Natural killer cell treated with Interleukin-12 subunit alpha and Interleukin-12 subunit beta and Interleukin-15 and Interleukin-18, amount 100 ng/mL, for 72 hours (primary cell): ENCODE measurements at regions not wholly inside any gene's neighbourhood (a gene's known extent, or its start where the extent isn't known, plus 50 kb on each side); places are given as distances from the start of the nearest gene placed in this dataset.
"Not testable (repeated sequence)": the region's sequence is repeated elsewhere in the genome, so short reads cannot be mapped to it uniquely, and the experiment has no call there.

Source experiments
- ATAC-seq, 2 donors: fragments of 150-1000 bp; cut with Tn5 transposase in 1 of 2; sonication (Bioruptor Pico), chemical (Tn5 transposase) in 1 of 2; 2 replicates each; pipeline ENCODE4 v1.10.0; 2021
- DNase-seq: peaks from one replicate; pipeline ENCODE4 v3.0.0; 2022; ENCODE audit warnings: low spot score
- H3K27ac Mint-ChIP-seq, 2 donors: 1 replicate in 1 of 2; 2 replicates in 1 of 2; pipeline ENCODE4 v1.8.0; 2022; ENCODE audit warnings: mixed read lengths in 2 of 2, mild to moderate bottlenecking in 1 of 2, moderate library complexity in 1 of 2
- H3K27me3 Mint-ChIP-seq, 2 donors: 1 replicate in 1 of 2; 2 replicates in 1 of 2; pipeline ENCODE4 v1.8.0; 2022; ENCODE audit warnings: mixed read lengths in 2 of 2
- H3K36me3 Mint-ChIP-seq: one replicate; pipeline ENCODE4 v1.8.0; 2022; ENCODE audit warnings: mixed read lengths
- H3K4me1 Mint-ChIP-seq, 2 donors: 1 replicate in 1 of 2; 2 replicates in 1 of 2; pipeline ENCODE4 v1.8.0; 2022; ENCODE audit warnings: low read depth in 2 of 2, mixed read lengths in 2 of 2, mild to moderate bottlenecking in 1 of 2
- H3K4me3 Mint-ChIP-seq: one replicate; pipeline ENCODE4 v1.8.0; 2022; ENCODE audit warnings: mixed read lengths
- H3K9me3 Mint-ChIP-seq: 2 replicates; pipeline ENCODE4 v1.8.0; 2022; ENCODE audit warnings: mixed read lengths

GRCh38 chr18:1150344-1150743, 245.7 kb downstream of the ADCYAP1 start:
- Mint-ChIP-seq H3K27ac (no peak overlapping the region), H3K9me3 (peaks cover 31% of the 10 kb centered on the region), H3K4me3 (no peak overlapping the region), H3K4me1 (no peaks in the 10 kb centered on the region), H3K27me3 (no peaks in the 10 kb centered on the region), H3K36me3 (no peaks in the 10 kb centered on the region)
- ATAC-seq (no peak), DNase-seq (no peak)

GRCh38 chr18:1152958-1153357, 248.3 kb downstream of the ADCYAP1 start:
- H3K27me3 Mint-ChIP-seq, H3K27ac Mint-ChIP-seq, H3K4me3 Mint-ChIP-seq, DNase-seq, ATAC-seq, H3K4me1 Mint-ChIP-seq, H3K36me3 Mint-ChIP-seq: not testable (repeated sequence)
- peaks cover 33% of the 10 kb centered on the region for H3K9me3 Mint-ChIP-seq

- no peak for DNase-seq
- no peaks in the 10 kb centered on the region for H3K36me3 Mint-ChIP-seq
- no peak overlapping the region for H3K4me3 Mint-ChIP-seq
- no peaks in the 10 kb centered on the region for H3K9me3 Mint-ChIP-seq
- no peaks in the 10 kb centered on the region for H3K4me1 Mint-ChIP-seq
- H3K27me3 Mint-ChIP-seq, result no peaks in the 10 kb centered on the region
- ATAC-seq, result no peak
- no peak overlapping the region for H3K27ac Mint-ChIP-seq
These were observed 268.9 kb downstream of the ADCYAP1 start for GRCh38 chr18:1173593-1173992.

- H3K4me1 Mint-ChIP-seq, result no peaks in the 10 kb centered on the region
- ATAC-seq (no peak), DNase-seq (no peak)
- H3K27ac Mint-ChIP-seq, result no peak overlapping the region
- H3K27me3 Mint-ChIP-seq, result no peaks in the 10 kb centered on the region
- H3K9me3 Mint-ChIP-seq, result peaks cover 11% of the 10 kb centered on the region
- H3K36me3 Mint-ChIP-seq, result no peaks in the 10 kb centered on the region
- H3K4me3 Mint-ChIP-seq, result no peak overlapping the region
These were observed 272.6 kb downstream of the ADCYAP1 start for GRCh38 chr18:1177232-1177631.

GRCh38 chr18:1191341-1191740, 286.7 kb downstream of the ADCYAP1 start:
- no peaks in the 10 kb centered on the region for H3K27me3 Mint-ChIP-seq
- no peaks in the 10 kb centered on the region for H3K4me1 Mint-ChIP-seq
- DNase-seq (no peak), ATAC-seq (no peak)
- peaks cover 13% of the 10 kb centered on the region for H3K9me3 Mint-ChIP-seq
- H3K27ac Mint-ChIP-seq, result no peak overlapping the region
- no peak overlapping the region for H3K4me3 Mint-ChIP-seq
- no peaks in the 10 kb centered on the region for H3K36me3 Mint-ChIP-seq

GRCh38 chr18:1213126-1213525, 308.5 kb downstream of the ADCYAP1 start:
- Mint-ChIP-seq H3K9me3 (peaks cover 23% of the 10 kb centered on the region), H3K27ac (no peak overlapping the region), H3K4me3 (no peak overlapping the region), H3K27me3 (no peaks in the 10 kb centered on the region), H3K36me3 (peaks cover 4% of the 10 kb centered on the region), H3K4me1 (no peaks in the 10 kb centered on the region)
- ATAC-seq (no peak), DNase-seq (no peak)

GRCh38 chr18:1222880-1223279, 318.2 kb downstream of the ADCYAP1 start:
- DNase-seq (no peak), ATAC-seq (no peak)
- H3K36me3 Mint-ChIP-seq, result no peaks in the 10 kb centered on the region
- H3K9me3 Mint-ChIP-seq, result no peaks in the 10 kb centered on the region
- H3K27me3 Mint-ChIP-seq, result no peaks in the 10 kb centered on the region
- no peak overlapping the region for H3K27ac Mint-ChIP-seq
- no peak overlapping the region for H3K4me3 Mint-ChIP-seq
- no peaks in the 10 kb centered on the region for H3K4me1 Mint-ChIP-seq

- Mint-ChIP-seq H3K27me3 (no peaks in the 10 kb centered on the region), H3K27ac (no peak overlapping the region), H3K9me3 (peaks cover 5% of the 10 kb centered on the region), H3K36me3 (no peaks in the 10 kb centered on the region), H3K4me1 (no peaks in the 10 kb centered on the region), H3K4me3 (no peak overlapping the region)
- ATAC-seq, result no peak
- DNase-seq, result no peak
These were observed 322.4 kb downstream of the ADCYAP1 start for GRCh38 chr18:1227025-1227424.

GRCh38 chr18:1229634-1230033, 325.0 kb downstream of the ADCYAP1 start:
- H3K9me3 Mint-ChIP-seq, result peaks cover 16% of the 10 kb centered on the region
- H3K36me3 Mint-ChIP-seq, result peaks cover 11% of the 10 kb centered on the region
- H3K4me3 Mint-ChIP-seq, result no peak overlapping the region
- H3K27me3 Mint-ChIP-seq, result no peaks in the 10 kb centered on the region
- no peak overlapping the region for H3K27ac Mint-ChIP-seq
- no peaks in the 10 kb centered on the region for H3K4me1 Mint-ChIP-seq
- DNase-seq, result no peak
- ATAC-seq, result no peak

- no peak for DNase-seq
- H3K27me3 Mint-ChIP-seq, result no peaks in the 10 kb centered on the region
- H3K27ac Mint-ChIP-seq, result no peak overlapping the region
- peaks cover 15% of the 10 kb centered on the region for H3K36me3 Mint-ChIP-seq
- H3K4me3 Mint-ChIP-seq, result no peak overlapping the region
- peaks cover 32% of the 10 kb centered on the region for H3K9me3 Mint-ChIP-seq
- no peak for ATAC-seq
- no peaks in the 10 kb centered on the region for H3K4me1 Mint-ChIP-seq
These were observed 328.2 kb downstream of the ADCYAP1 start for GRCh38 chr18:1232867-1233266.

GRCh38 chr18:1240701-1241100, 336.0 kb downstream of the ADCYAP1 start:
- Mint-ChIP-seq H3K9me3 (peaks cover 17% of the 10 kb centered on the region), H3K4me3 (no peak overlapping the region), H3K4me1 (no peaks in the 10 kb centered on the region), H3K36me3 (no peaks in the 10 kb centered on the region), H3K27me3 (no peaks in the 10 kb centered on the region), H3K27ac (no peak overlapping the region)
- ATAC-seq (no peak), DNase-seq (no peak)

- Mint-ChIP-seq H3K9me3 (peaks cover 12% of the 10 kb centered on the region), H3K4me3 (no peak overlapping the region), H3K27me3 (no peaks in the 10 kb centered on the region), H3K4me1 (no peaks in the 10 kb centered on the region), H3K36me3 (no peaks in the 10 kb centered on the region), H3K27ac (no peak overlapping the region)
- DNase-seq, result no peak
- no peak for ATAC-seq
These were observed 339.9 kb downstream of the ADCYAP1 start for GRCh38 chr18:1244397-1245122.

- DNase-seq (no peak), ATAC-seq (no peak)
- Mint-ChIP-seq H3K4me3 (no peak overlapping the region), H3K27ac (no peak overlapping the region), H3K9me3 (peaks cover 14% of the 10 kb centered on the region), H3K36me3 (no peaks in the 10 kb centered on the region), H3K4me1 (no peaks in the 10 kb centered on the region), H3K27me3 (no peaks in the 10 kb centered on the region)
These were observed 342.2 kb downstream of the ADCYAP1 start for GRCh38 chr18:1246827-1247226.

GRCh38 chr18:1252534-1252933, 347.9 kb downstream of the ADCYAP1 start:
- no peaks in the 10 kb centered on the region for H3K36me3 Mint-ChIP-seq
- DNase-seq (no peak), ATAC-seq (no peak)
- H3K4me1 Mint-ChIP-seq, result no peaks in the 10 kb centered on the region
- peaks cover 14% of the 10 kb centered on the region for H3K9me3 Mint-ChIP-seq
- H3K27ac Mint-ChIP-seq, result no peak overlapping the region
- no peaks in the 10 kb centered on the region for H3K27me3 Mint-ChIP-seq
- H3K4me3 Mint-ChIP-seq, result no peak overlapping the region

GRCh38 chr18:1252936-1253335, 348.3 kb downstream of the ADCYAP1 start:
- DNase-seq (no peak), ATAC-seq (no peak)
- H3K27ac Mint-ChIP-seq, result no peak overlapping the region
- H3K9me3 Mint-ChIP-seq, result peaks cover 14% of the 10 kb centered on the region
- no peaks in the 10 kb centered on the region for H3K27me3 Mint-ChIP-seq
- H3K4me1 Mint-ChIP-seq, result no peaks in the 10 kb centered on the region
- H3K4me3 Mint-ChIP-seq, result no peak overlapping the region
- no peaks in the 10 kb centered on the region for H3K36me3 Mint-ChIP-seq
